GM19043 (cell line): ENCODE measurements at regions not wholly inside any gene's neighbourhood (a gene's known extent, or its start where the extent isn't known, plus 50 kb on each side); places are given as distances from the start of the nearest gene placed in this dataset.
"Not testable (repeated sequence)": the region's sequence is repeated elsewhere in the genome, so short reads cannot be mapped to it uniquely, and the experiment has no call there.

ENCODE experiments used
- ATAC-seq: cut with Tn5 transposase; IDR thresholded peaks from one replicate; pipeline ENCODE4 v1.9.1; 2021; ENCODE audit warnings: low read depth; ENCODE audit not compliant: unreplicated experiment

- ATAC-seq, result no peak
These were observed 187.9 kb upstream of the IL15 start for GRCh38 chr4:141448490-141448889.

GRCh38 chr4:141449927-141450326 is 186.5 kb upstream of the IL15 start:
- ATAC-seq, result no peak

- no peak for ATAC-seq
These were observed 180.7 kb upstream of the IL15 start for GRCh38 chr4:141455651-141456050.

- no peak for ATAC-seq
These were observed 178.7 kb upstream of the IL15 start for GRCh38 chr4:141457653-141458052.

GRCh38 chr4:141458501-141458900 is 177.9 kb upstream of the IL15 start:
- ATAC-seq, result no peak

GRCh38 chr4:141459020-141459419 is 177.4 kb upstream of the IL15 start:
- ATAC-seq, result no peak

GRCh38 chr4:141462361-141462760 is 174.0 kb upstream of the IL15 start:
- ATAC-seq, result no peak

- no peak for ATAC-seq
These were observed 172.7 kb upstream of the IL15 start for GRCh38 chr4:141463678-141464077.

GRCh38 chr4:141464366-141464765 is 172.0 kb upstream of the IL15 start:
- ATAC-seq, result no peak

- ATAC-seq, result no peak
These were observed 171.2 kb upstream of the IL15 start for GRCh38 chr4:141465171-141465570.

GRCh38 chr4:141467225-141467624 is 169.2 kb upstream of the IL15 start:
- no peak for ATAC-seq

GRCh38 chr4:141469392-141469791 is 167.0 kb upstream of the IL15 start:
- no peak for ATAC-seq

- no peak for ATAC-seq
These were observed 163.3 kb upstream of the IL15 start for GRCh38 chr4:141473026-141473540.

- ATAC-seq, result no peak
These were observed 162.4 kb upstream of the IL15 start for GRCh38 chr4:141473952-141474351.

- ATAC-seq, result no peak
These were observed 155.4 kb upstream of the IL15 start for GRCh38 chr4:141480950-141481349.

GRCh38 chr4:141484298-141484697 is 152.1 kb upstream of the IL15 start:
- not testable (repeated sequence) for ATAC-seq

- ATAC-seq, result no peak
These were observed 149.9 kb upstream of the IL15 start for GRCh38 chr4:141486375-141486997.

- peak; percentile 66 for ATAC-seq
These were observed 138.8 kb upstream of the IL15 start for GRCh38 chr4:141497627-141498026.

GRCh38 chr4:141499261-141499853 is 137.0 kb upstream of the IL15 start:
- ATAC-seq, result no peak

- ATAC-seq, result no peak
These were observed 135.0 kb upstream of the IL15 start for GRCh38 chr4:141501395-141501794.

- ATAC-seq, result no peak
These were observed 134.5 kb upstream of the IL15 start for GRCh38 chr4:141501931-141502330.

GRCh38 chr4:141502755-141503154 is 133.6 kb upstream of the IL15 start:
- no peak for ATAC-seq
